HEK293T (cell line): ENCODE measurements at regions not wholly inside any gene's neighbourhood (a gene's known extent, or its start where the extent isn't known, plus 50 kb on each side); places are given as distances from the start of the nearest gene placed in this dataset.

ENCODE experiments used
- CTCF ChIA-PET: fragments of 350-600 bp; formaldehyde crosslinking; extraction: SDS; loops from one replicate; lab custom pipeline; 2021; ENCODE audit warnings: antibody characterized with exemption, inconsistent platforms; lab: Yijun Ruan, JAX
- POLR2A ChIA-PET: fragments of 350-600 bp; formaldehyde crosslinking; extraction: SDS; loops from one replicate; lab custom pipeline; 2020; ENCODE audit warnings: antibody characterized with exemption, inconsistent platforms; lab: Yijun Ruan, JAX
- DNase-seq: peaks from one replicate; pipeline ENCODE4 v3.0.0; 2012; ENCODE audit warnings: mixed read lengths; ENCODE audit errors: extremely low spot score
- ARNT ChIP-seq: fragments of 450-650 bp; IDR thresholded peaks from 2 replicates; pipeline ENCODE4 v1.6.1; 2017; ENCODE audit warnings: mild to moderate bottlenecking
- BHLHE40 ChIP-seq: fragments of 450-650 bp; IDR thresholded peaks from 2 replicates; pipeline ENCODE4 v1.6.1; 2016; ENCODE audit warnings: mild to moderate bottlenecking, moderate library complexity, borderline replicate concordance
- CTBP1 ChIP-seq: fragments of 450-650 bp; IDR thresholded peaks from 2 replicates; pipeline ENCODE4 v1.6.1; 2016; ENCODE audit warnings: borderline replicate concordance
- ELF4 ChIP-seq: fragments of 450-650 bp; IDR thresholded peaks from 2 replicates; pipeline ENCODE4 v1.6.1; 2017; ENCODE audit warnings: antibody characterized with exemption
- FOXA1 ChIP-seq: fragments of 450-650 bp; IDR thresholded peaks from 2 replicates; pipeline ENCODE4 v1.6.1; 2016; ENCODE audit warnings: mild to moderate bottlenecking
- FOXK2 ChIP-seq: fragments of 450-650 bp; IDR thresholded peaks from 2 replicates; pipeline ENCODE4 v1.6.1; 2016; ENCODE audit warnings: mild to moderate bottlenecking
- FOXM1 ChIP-seq: fragments of 450-650 bp; IDR thresholded peaks from 2 replicates; pipeline ENCODE4 v1.6.1; 2017; ENCODE audit warnings: mild to moderate bottlenecking, borderline replicate concordance
- HDGF ChIP-seq: fragments of 450-650 bp; IDR thresholded peaks from 2 replicates; pipeline ENCODE4 v1.6.1; 2017; ENCODE audit warnings: antibody characterized with exemption, borderline replicate concordance
- L3MBTL2 ChIP-seq: fragments of 450-650 bp; conservative IDR thresholded peaks from 2 replicates; pipeline ENCODE4 v1.6.1; 2016; ENCODE audit warnings: mild to moderate bottlenecking
- LEF1 ChIP-seq: fragments of 450-650 bp; IDR thresholded peaks from 2 replicates; pipeline ENCODE4 v1.6.1; 2017; ENCODE audit warnings: mild to moderate bottlenecking, borderline replicate concordance
- NFRKB ChIP-seq: fragments of 450-650 bp; IDR thresholded peaks from 2 replicates; pipeline ENCODE4 v1.6.1; 2016; ENCODE audit warnings: mild to moderate bottlenecking, moderate library complexity
- PKNOX1 ChIP-seq: fragments of 450-650 bp; IDR thresholded peaks from 2 replicates; pipeline ENCODE4 v1.6.1; 2016
- SP1 ChIP-seq: fragments of 450-650 bp; IDR thresholded peaks from 2 replicates; pipeline ENCODE4 v1.6.1; 2017
- SUZ12 ChIP-seq: fragments of 450-650 bp; IDR thresholded peaks from 2 replicates; pipeline ENCODE4 v1.6.1; 2016; ENCODE audit warnings: mild to moderate bottlenecking
- TARDBP ChIP-seq: fragments of 450-650 bp; IDR thresholded peaks from 2 replicates; pipeline ENCODE4 v1.6.1; 2016
- ZNF384 ChIP-seq: fragments of 450-650 bp; IDR thresholded peaks from 2 replicates; pipeline ENCODE4 v1.6.1; 2016

- no peak for DNase-seq
- ChIA-PET POLR2A (no interaction called here), CTCF (no interaction called here)
- TF ChIP-seq CTBP1 (no peak), FOXK2 (no peak), TARDBP (no peak), FOXM1 (no peak), FOXA1 (no peak), BHLHE40 (no peak), ARNT (no peak), SP1 (no peak), SUZ12 (no peak), PKNOX1 (no peak)
Measured at GRCh38 chr16:87053016-87053982, 263.9 kb downstream of the C16orf95 start.

GRCh38 chr16:87054154-87054553 lies 263.0 kb downstream of the C16orf95 start:
- ChIA-PET CTCF (no interaction called here), POLR2A (no interaction called here)
- TF ChIP-seq ELF4 (no peak), BHLHE40 (no peak), FOXK2 (no peak), NFRKB (no peak), CTBP1 (no peak), HDGF (no peak), ARNT (no peak), SUZ12 (no peak)
- DNase-seq: no peak

- TF ChIP-seq FOXK2: no peak
- POLR2A ChIA-PET: no interaction called here
- no peak for DNase-seq
- CTCF ChIA-PET: interaction anchor here (1.5 kb wide), 1 partner anchor 38 kb away, joined by 5 read pairs; no protein-coding TSS in a partner anchor
Measured at GRCh38 chr16:87054856-87055255, 262.3 kb downstream of the C16orf95 start.

- POLR2A ChIA-PET: no interaction called here
- CTCF ChIA-PET: interaction anchor here (1.5 kb wide), 1 partner anchor 39 kb away, joined by 5 read pairs; no protein-coding TSS in a partner anchor
- DNase-seq: no peak
- TF ChIP-seq L3MBTL2 (no peak), SP1 (no peak), ZNF384 (no peak), HDGF (no peak), TARDBP (no peak), LEF1 (no peak), FOXM1 (no peak), FOXK2 (no peak), BHLHE40 (no peak), NFRKB (no peak), SUZ12 (no peak), CTBP1 (no peak), PKNOX1 (no peak), ELF4 (no peak), ARNT (no peak), FOXA1 (no peak)
Measured at GRCh38 chr16:87056083-87056482, 261.1 kb downstream of the C16orf95 start.

- ChIA-PET CTCF (no interaction called here), POLR2A (no interaction called here)
- no peak for DNase-seq
- TF ChIP-seq PKNOX1 (no peak), SUZ12 (no peak), SP1 (no peak), FOXM1 (no peak), LEF1 (no peak), FOXK2 (no peak), NFRKB (no peak), TARDBP (no peak), ELF4 (no peak), FOXA1 (no peak), ZNF384 (no peak), L3MBTL2 (no peak), ARNT (no peak)
Measured at GRCh38 chr16:87056551-87056950, 260.6 kb downstream of the C16orf95 start.

GRCh38 chr16:87057211-87057881 lies 259.8 kb downstream of the C16orf95 start:
- ChIA-PET CTCF (no interaction called here), POLR2A (no interaction called here)
- DNase-seq: no peak
- TF ChIP-seq CTBP1: no peak
- peak; percentile 91 for TF ChIP-seq PKNOX1
